Stomach (tissue), 4 donors: ENCODE measurements at regions not wholly inside any gene's neighbourhood (a gene's known extent, or its start where the extent isn't known, plus 50 kb on each side); places are given as distances from the start of the nearest gene placed in this dataset.

Experiments
- EP300 ChIP-seq: sonication (generic); formaldehyde crosslinking; IDR thresholded peaks from one replicate; pipeline ENCODE4 v1.6.1; 2017; ENCODE audit warnings: antibody characterized with exemption
- POLR2A ChIP-seq, 4 donors: fragments of 450-650 bp; IDR thresholded peaks; one replicate each; pipeline ENCODE4 v1.6.1; 2016; ENCODE audit warnings: antibody characterized with exemption in 4 of 4, control low read depth in 2 of 4, mild to moderate bottlenecking in 1 of 4, moderate library complexity in 1 of 4
- POLR2AphosphoS5 ChIP-seq, 3 donors: sonication (generic); formaldehyde crosslinking; IDR thresholded peaks; one replicate each; pipeline ENCODE4 v1.6.1; 2016; ENCODE audit warnings: antibody characterized with exemption in 3 of 3
- TF ChIP-seq, protein P1 (sequence below), 7 experiments: fragments of 450-650 bp in 4 of 7; fragments of 200-600 bp in 3 of 7; sonication (generic) in 3 of 7; IDR thresholded peaks; one replicate each; pipeline ENCODE4 v1.5.1; 2016 to 2019; ENCODE audit warnings: antibody characterized with exemption in 7 of 7, control low read depth in 2 of 7, mild to moderate bottlenecking in 1 of 7

DNA sequence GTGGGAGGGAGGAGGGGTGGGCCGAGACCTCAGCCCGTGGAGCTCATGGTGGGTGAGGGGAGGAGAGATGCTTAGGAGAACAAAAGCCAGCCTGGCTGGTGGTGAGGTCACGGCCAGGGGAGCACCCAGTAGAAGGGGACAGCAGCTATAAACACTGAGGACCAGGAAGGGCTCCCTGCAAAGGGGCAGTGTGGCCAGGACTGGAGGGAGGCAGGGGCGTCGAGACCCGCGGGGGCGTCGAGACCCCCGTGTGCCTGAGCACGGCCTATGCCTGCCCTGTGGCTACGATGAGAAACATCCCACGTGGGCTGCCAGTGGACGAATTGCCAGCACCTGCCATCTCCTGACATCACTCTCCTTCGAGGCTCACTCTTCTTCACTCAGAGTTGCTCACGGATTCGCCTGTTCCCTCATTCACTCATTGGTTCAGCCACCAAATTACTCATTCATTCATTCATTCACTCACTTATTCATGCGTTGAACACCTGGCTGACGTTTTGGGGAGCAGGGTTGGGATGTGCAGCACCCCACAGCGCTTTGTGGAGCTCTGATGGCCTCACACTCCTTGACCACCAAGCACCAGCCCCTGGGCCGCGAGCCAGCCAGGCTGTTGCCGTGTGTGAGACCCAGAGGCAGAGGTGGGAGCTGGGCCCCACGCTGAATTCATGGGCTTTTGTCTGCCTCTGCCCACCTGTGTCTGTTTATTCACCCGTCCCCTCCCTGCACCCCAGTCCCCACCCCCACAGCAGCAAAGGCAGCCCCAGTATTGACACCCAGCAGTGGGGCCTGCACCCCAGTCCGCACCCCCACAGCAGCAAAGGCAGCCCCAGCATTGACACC is 61.2 kb upstream of the BHLHE23 start:
- TF ChIP-seq EP300 (no peak), POLR2A (IDR thresholded peaks at IDR 0.05) (no peak), POLR2AphosphoS5 (IDR thresholded peaks at IDR 0.05) (no peak)
- TF ChIP-seq, protein P1, sequence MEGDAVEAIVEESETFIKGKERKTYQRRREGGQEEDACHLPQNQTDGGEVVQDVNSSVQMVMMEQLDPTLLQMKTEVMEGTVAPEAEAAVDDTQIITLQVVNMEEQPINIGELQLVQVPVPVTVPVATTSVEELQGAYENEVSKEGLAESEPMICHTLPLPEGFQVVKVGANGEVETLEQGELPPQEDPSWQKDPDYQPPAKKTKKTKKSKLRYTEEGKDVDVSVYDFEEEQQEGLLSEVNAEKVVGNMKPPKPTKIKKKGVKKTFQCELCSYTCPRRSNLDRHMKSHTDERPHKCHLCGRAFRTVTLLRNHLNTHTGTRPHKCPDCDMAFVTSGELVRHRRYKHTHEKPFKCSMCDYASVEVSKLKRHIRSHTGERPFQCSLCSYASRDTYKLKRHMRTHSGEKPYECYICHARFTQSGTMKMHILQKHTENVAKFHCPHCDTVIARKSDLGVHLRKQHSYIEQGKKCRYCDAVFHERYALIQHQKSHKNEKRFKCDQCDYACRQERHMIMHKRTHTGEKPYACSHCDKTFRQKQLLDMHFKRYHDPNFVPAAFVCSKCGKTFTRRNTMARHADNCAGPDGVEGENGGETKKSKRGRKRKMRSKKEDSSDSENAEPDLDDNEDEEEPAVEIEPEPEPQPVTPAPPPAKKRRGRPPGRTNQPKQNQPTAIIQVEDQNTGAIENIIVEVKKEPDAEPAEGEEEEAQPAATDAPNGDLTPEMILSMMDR (IDR thresholded peaks at IDR 0.05) = no peak
